Ascending aorta (tissue), 2 donors: ENCODE measurements at regions not wholly inside any gene's neighbourhood (a gene's known extent, or its start where the extent isn't known, plus 50 kb on each side); places are given as distances from the start of the nearest gene placed in this dataset.
"Not testable (repeated sequence)": the region's sequence is repeated elsewhere in the genome, so short reads cannot be mapped to it uniquely, and the experiment has no call there.

ENCODE experiments used
- DNase-seq, 2 donors: peaks; one replicate each; pipeline ENCODE4 v3.0.0-alpha.2; 2019; ENCODE audit warnings: low spot score in 2 of 2
- H3K27ac ChIP-seq, 2 donors: fragments of 200-600 bp; sonication (generic); one replicate each; pipeline ENCODE4 v1.5.1; 2016 to 2017; ENCODE audit warnings: mild to moderate bottlenecking in 1 of 2
- H3K27me3 ChIP-seq: fragments of 200-600 bp; sonication (generic); one replicate; pipeline ENCODE4 v1.5.1; 2017
- H3K36me3 ChIP-seq, 2 donors: fragments of 200-600 bp; sonication (generic); one replicate each; pipeline ENCODE4 v1.5.1; 2016
- H3K4me1 ChIP-seq, 2 donors: fragments of 200-600 bp; sonication (generic); one replicate each; pipeline ENCODE4 v1.5.1; 2016 to 2017; ENCODE audit warnings: mild to moderate bottlenecking in 1 of 2
- H3K4me3 ChIP-seq, 2 donors: fragments of 200-600 bp; sonication (generic); one replicate each; pipeline ENCODE4 v1.5.1; 2016 to 2017; ENCODE audit warnings: mild to moderate bottlenecking in 1 of 2
- H3K9me3 ChIP-seq, 2 donors: fragments of 200-600 bp; sonication (generic); one replicate each; pipeline ENCODE4 v1.5.1; 2016
- CTCF ChIP-seq, 3 experiments: fragments of 200-600 bp in 2 of 3; fragments of 450-650 bp in 1 of 3; sonication (generic) in 2 of 3; IDR thresholded peaks; one replicate each; pipeline ENCODE4 v1.5.1; 2016 to 2019; ENCODE audit warnings: antibody characterized with exemption in 3 of 3, mild to moderate bottlenecking in 1 of 3, moderate library complexity in 1 of 3
- intact Hi-C: fragments of 100-400 bp; cut with DNase I; formaldehyde crosslinking; loops from one replicate; pipeline ENCODE4 v1.15.1; 2023

- Histone ChIP-seq H3K4me3 (no peak overlapping the region), H3K27ac (no peak overlapping the region), H3K9me3 (no peaks in the 10 kb centered on the region), H3K36me3 (no peaks in the 10 kb centered on the region), H3K4me1 (no peaks in the 10 kb centered on the region), H3K27me3 (no peaks in the 10 kb centered on the region)
- intact Hi-C loops, result no loop called here
- DNase-seq, result no peak
- no peak for TF ChIP-seq CTCF (IDR thresholded peaks at IDR 0.05)
Observed at GRCh38 chr9:17878810-17879370, 300.0 kb downstream of the SH3GL2 start.

GRCh38 chr9:17881371-17881770 is 302.5 kb downstream of the SH3GL2 start:
- no peaks in the 10 kb centered on the region for H3K27me3 ChIP-seq
- no peak for DNase-seq
- TF ChIP-seq CTCF (IDR thresholded peaks at IDR 0.05), result no peak

GRCh38 chr9:17882688-17883594 is 304.1 kb downstream of the SH3GL2 start:
- Histone ChIP-seq H3K27ac (no peak overlapping the region), H3K36me3 (no peaks in the 10 kb centered on the region), H3K27me3 (no peaks in the 10 kb centered on the region), H3K4me3 (no peak overlapping the region), H3K9me3 (no peaks in the 10 kb centered on the region), H3K4me1 (no peaks in the 10 kb centered on the region)
- TF ChIP-seq CTCF (IDR thresholded peaks at IDR 0.05), result no peak
- intact Hi-C loops, result no loop called here
- no peak for DNase-seq

More at GRCh38 chr9:17881371-17881770, 302.5 kb downstream of the SH3GL2 start:
- Histone ChIP-seq H3K9me3 (no peaks in the 10 kb centered on the region), H3K27ac (no peak overlapping the region), H3K36me3 (no peaks in the 10 kb centered on the region), H3K4me1 (no peaks in the 10 kb centered on the region), H3K4me3 (no peak overlapping the region)
- intact Hi-C loops, result no loop called here

GRCh38 chr9:17888066-17888465 is 309.2 kb downstream of the SH3GL2 start:
- Histone ChIP-seq H3K9me3 (no peaks in the 10 kb centered on the region), H3K36me3 (no peaks in the 10 kb centered on the region), H3K27ac (no peak overlapping the region), H3K4me3 (no peak overlapping the region), H3K27me3 (no peaks in the 10 kb centered on the region), H3K4me1 (peaks cover 0 to 1% of the 10 kb centered on the region in 2 donors)
- intact Hi-C loops, result no loop called here
- no peak for DNase-seq
- TF ChIP-seq CTCF (IDR thresholded peaks at IDR 0.05), result no peak

- intact Hi-C loops, H3K27me3 ChIP-seq, H3K36me3 ChIP-seq, H3K27ac ChIP-seq, DNase-seq, H3K4me1 ChIP-seq, H3K9me3 ChIP-seq, H3K4me3 ChIP-seq: not testable (repeated sequence)
Observed at GRCh38 chr9:17888964-17889363, 310.1 kb downstream of the SH3GL2 start.

GRCh38 chr9:17894501-17895160 is 315.8 kb downstream of the SH3GL2 start:
- intact Hi-C loops, result loop anchor here (10.0 kb wide), 1 partner anchor 140 kb away; no protein-coding TSS in a partner anchor
- DNase-seq, result no peak
- Histone ChIP-seq H3K9me3 (no peaks in the 10 kb centered on the region), H3K36me3 (no peaks in the 10 kb centered on the region), H3K4me1 (peaks cover 0 to 12% of the 10 kb centered on the region in 2 donors), H3K27me3 (no peaks in the 10 kb centered on the region), H3K27ac (peak overlapping the region; percentile 3 to 52), H3K4me3 (no peak overlapping the region)
- no peak for TF ChIP-seq CTCF (IDR thresholded peaks at IDR 0.05)
